GM13976 (cell line): ENCODE measurements at regions not wholly inside any gene's neighbourhood (a gene's known extent, or its start where the extent isn't known, plus 50 kb on each side); places are given as distances from the start of the nearest gene placed in this dataset.

Experiments
- DNase-seq: peaks from one replicate; pipeline ENCODE4 v3.0.0; 2012; ENCODE audit warnings: low spot score
- in situ Hi-C: fragments of 300-500 bp; cut with MboI; formaldehyde crosslinking; loops from one replicate; pipeline ENCODE4 v1.12.0; 2022; ENCODE audit warnings: low sequenced_read_pairs, mixed read lengths, inconsistent platforms; ENCODE audit not compliant: unreplicated experiment
- TF ChIP-seq, protein P1 (sequence below): IDR thresholded peaks from 2 replicates; pipeline ENCODE4 v1.5.1; 2012; ENCODE audit warnings: borderline replicate concordance, mild to moderate bottlenecking; ENCODE audit not compliant: insufficient read depth; ENCODE audit errors: extremely low read depth, missing control alignments, control extremely low read depth

GRCh38 chr13:71045101-71045500, 821.9 kb downstream of the DACH1 start:
- TF ChIP-seq, protein P1, sequence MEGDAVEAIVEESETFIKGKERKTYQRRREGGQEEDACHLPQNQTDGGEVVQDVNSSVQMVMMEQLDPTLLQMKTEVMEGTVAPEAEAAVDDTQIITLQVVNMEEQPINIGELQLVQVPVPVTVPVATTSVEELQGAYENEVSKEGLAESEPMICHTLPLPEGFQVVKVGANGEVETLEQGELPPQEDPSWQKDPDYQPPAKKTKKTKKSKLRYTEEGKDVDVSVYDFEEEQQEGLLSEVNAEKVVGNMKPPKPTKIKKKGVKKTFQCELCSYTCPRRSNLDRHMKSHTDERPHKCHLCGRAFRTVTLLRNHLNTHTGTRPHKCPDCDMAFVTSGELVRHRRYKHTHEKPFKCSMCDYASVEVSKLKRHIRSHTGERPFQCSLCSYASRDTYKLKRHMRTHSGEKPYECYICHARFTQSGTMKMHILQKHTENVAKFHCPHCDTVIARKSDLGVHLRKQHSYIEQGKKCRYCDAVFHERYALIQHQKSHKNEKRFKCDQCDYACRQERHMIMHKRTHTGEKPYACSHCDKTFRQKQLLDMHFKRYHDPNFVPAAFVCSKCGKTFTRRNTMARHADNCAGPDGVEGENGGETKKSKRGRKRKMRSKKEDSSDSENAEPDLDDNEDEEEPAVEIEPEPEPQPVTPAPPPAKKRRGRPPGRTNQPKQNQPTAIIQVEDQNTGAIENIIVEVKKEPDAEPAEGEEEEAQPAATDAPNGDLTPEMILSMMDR: no peak
- no peak for DNase-seq
- in situ Hi-C loops: no loop called here

GRCh38 chr13:71039440-71039839, 827.6 kb downstream of the DACH1 start:
- in situ Hi-C loops: no loop called here
- DNase-seq: no peak
- TF ChIP-seq, protein P1: no peak

- TF ChIP-seq, protein P1: no peak
- no peak for DNase-seq
These were observed 833.0 kb downstream of the DACH1 start for GRCh38 chr13:71034018-71034417.

DNA sequence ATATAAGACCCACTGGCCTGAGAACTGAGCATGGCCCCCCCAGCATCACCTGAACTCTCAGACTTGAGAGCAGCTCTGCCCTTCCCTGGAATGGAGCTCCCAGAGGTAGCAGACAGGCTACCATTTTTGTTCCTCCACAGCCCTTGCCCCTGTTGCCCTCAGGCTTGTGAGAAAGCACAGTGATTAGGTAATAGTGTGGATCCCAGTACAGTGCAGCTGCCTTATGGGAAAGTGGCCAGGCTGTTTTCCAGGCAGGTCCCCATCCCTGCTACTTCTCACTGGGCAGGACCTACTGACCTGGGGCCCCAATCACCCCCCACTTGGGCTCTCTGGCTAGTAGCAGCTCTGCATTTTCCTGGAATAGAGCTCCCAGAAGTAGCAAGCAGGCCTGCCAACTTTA, 834.0 kb downstream of the DACH1 start:
- DNase-seq: no peak
- in situ Hi-C loops: no loop called here
- TF ChIP-seq, protein P1: no peak

More at GRCh38 chr13:71034018-71034417, 833.0 kb downstream of the DACH1 start:
- in situ Hi-C loops: no loop called here

DNA sequence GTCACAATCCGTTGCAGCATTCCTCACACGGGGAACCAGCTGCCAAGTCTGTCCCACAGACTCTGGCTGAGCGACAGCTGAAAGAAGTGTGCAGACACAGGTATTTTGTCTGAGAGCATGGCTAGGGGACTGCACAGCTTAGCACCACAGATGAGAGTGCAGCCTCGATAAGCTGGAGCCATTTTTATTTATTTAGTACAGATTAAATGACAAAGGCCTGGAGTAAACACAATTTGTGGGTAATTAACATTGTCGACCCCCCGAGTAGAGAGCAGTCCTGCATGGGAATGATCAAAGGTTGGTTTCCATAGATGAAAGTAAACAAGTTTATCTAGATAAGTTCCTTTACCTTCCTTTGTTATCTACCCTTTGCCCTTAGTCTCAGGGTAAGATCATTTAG, 836.2 kb downstream of the DACH1 start:
- TF ChIP-seq, protein P1: no peak
- DNase-seq: no peak
- in situ Hi-C loops: no loop called here

- in situ Hi-C loops: no loop called here
- TF ChIP-seq, protein P1: no peak
- DNase-seq: no peak
These were observed 838.1 kb downstream of the DACH1 start for GRCh38 chr13:71028884-71029283.
